NCI-H2196 treated with DMSO at 0.1 percent for 48 hours (cell line): ENCODE measurements at regions not wholly inside any gene's neighbourhood (a gene's known extent, or its start where the extent isn't known, plus 50 kb on each side); places are given as distances from the start of the nearest gene placed in this dataset.

Experiments used
- DNase-seq: peaks from one replicate; lab custom pipeline; 2025; ENCODE audit not compliant: unreplicated experiment; lab: John Stamatoyannopoulos, UW

DNA sequence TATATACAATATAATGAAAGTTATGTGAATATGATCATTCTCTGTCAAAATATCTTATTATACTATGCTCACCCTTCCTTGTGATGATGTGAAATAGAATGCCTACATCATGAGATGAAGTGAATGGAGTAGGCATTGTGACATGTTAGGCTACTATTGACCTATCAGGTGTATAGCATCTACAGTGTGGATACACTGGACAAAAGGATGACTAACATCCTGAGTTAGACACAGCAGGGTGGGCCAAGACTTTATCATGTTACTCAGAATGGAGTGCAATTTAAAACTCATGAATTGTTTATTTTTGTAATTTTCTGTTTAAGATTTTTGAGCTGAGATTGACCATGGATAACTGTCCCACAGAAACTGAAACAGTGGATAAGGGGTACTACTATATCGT lies 53.4 kb upstream of the NAV3 start:
- no peak for DNase-seq

DNA sequence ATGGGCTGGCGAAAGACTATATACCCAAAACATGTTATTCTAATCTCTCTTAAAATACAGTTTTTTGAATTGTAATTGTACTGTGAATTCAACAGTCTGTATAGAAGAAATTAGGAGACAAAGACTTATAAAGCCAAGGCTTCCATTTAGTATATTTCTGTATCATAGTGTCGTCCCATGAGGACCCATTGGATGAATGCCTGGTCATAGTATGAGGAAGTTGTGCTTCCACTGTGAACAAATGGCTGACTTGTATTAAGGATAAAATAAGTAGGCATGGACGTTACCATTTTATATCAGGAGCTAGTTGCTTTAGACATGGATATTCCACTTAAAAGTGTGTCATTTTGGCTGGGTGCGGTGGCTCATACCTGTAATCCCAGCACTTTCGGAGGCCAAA lies 55.9 kb upstream of the NAV3 start:
- no peak for DNase-seq

DNA sequence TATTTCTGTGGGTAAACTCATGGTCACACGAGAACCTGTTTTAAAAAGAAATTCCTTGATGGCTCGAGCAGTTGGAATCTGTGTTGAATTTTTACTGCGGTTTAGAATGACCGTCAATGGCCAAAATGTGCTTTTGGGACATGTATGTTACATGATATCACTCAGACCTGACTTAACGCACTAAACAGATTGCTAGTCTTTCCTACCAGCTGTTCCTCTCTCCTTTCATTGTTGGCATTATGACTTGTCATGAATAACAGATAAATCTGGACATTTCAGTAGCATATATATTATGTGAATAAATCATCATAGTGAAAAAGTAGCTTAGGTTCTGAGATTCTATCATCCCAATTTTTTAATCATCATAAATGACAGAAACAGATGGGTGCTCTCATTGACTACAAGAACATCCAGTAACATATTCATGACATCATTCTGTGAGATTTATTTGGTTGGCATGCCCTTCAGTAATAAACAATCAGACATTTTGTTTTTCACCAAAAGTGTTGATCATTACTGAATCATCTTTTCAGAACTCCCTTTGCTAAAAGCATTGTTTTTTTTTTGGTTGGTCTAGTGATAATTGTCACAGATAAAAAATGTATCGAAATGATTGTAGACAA lies 57.9 kb upstream of the NAV3 start:
- DNase-seq, result no peak

DNA sequence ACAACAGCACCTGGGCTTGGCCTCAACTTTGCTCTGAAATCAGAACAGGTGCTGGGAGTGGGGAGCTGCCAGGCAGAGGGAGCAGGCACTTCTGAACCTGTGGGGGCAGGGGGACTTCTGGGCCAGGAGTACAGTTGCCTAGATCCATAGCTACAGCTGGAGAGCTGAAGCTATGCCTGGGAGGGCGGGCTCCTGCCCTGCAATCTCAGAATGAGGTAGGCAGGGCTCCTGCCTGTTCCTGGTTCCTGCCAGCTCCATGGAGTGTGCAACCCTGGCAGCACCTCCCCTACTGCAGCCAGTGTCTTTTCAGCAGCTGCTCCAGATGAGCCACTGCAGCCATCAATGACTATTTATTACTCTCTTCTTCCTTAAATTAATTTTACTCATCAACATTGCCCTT lies 62.1 kb upstream of the NAV3 start:
- no peak for DNase-seq

DNA sequence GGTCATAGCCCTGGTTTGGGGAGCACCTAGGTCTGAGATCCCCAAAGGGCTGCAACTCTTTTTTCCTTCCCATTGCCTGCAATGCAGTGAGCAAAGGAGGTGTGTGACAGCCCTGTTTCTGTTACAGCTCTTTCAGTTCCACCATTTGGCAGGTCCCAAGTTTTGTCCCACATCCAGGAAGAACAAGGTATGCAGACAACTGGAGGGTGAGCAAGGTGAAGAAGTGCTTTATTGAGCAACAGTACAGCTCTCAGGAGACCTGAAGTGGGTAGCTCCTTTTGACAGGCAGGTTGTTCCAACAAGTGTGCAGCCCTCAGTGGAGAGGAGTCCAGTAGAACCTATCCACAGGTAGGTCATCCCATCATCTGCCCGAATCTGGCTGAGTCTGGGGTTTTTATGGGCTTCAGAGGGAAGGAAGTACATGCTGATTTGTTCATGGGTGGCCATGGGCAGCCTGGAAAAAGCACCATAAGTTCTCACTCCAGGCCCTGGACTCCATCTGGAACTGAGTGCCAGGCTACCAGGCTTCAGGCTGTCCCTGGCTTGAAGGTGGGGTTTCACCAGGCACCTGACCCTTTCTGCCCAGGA lies 62.8 kb upstream of the NAV3 start:
- no peak for DNase-seq

DNA sequence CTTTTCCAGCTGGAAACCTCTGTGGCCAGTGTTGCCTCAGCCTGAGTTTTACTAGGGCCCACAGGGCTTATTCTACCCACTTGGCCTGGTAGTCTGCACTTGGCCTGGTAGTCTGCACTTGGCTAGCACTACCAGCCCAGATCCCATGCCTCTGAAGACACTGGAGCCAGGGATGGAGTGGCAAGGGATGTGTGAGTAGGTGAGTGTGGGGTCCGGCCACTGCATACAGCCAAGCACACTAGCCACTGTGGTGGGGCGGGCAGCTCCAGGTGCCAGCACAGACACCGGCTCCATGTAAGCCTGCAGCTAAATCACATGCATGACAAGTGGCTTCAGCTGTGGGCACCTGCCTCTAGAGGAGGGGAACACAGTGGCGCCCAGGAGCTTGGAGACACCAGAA lies 63.4 kb upstream of the NAV3 start:
- DNase-seq, result no peak

DNA sequence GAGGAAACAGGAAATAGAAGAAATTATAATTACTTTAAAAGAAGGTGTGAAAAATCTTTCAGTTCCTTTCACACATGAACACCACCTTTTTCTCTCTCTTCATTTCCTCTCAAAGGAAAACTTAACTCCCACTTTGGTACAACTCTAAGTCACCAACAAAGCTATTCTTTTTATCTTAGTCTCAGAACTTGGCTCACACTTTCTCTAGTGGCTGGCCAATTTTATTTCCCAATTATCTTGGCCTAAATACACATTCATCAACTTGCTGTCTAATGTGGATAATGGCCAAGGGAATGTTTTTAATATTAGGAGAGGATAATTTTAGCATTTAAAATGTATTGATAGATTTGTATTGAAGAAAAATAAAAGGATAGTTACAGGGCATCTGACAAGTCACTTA lies 64.5 kb upstream of the NAV3 start:
- DNase-seq, result no peak

DNA sequence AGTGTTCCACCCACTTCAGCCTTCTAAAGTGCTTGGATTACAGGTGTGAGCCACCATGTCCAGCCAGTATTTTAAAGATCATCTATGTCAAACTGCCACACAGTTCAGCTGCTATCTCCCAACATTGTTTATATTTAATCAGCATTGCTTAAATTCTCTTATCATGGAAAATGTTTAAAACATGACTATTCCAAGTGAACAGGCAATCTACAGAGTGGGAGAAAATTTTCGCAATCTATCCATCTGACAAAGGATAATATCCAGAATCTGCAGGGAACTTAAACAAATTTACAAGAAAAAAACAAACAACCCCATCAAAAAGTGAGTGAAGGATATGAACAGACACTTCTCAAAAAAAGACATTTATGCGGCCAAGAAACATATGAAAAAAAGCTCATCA lies 69.4 kb upstream of the NAV3 start:
- no peak for DNase-seq

DNA sequence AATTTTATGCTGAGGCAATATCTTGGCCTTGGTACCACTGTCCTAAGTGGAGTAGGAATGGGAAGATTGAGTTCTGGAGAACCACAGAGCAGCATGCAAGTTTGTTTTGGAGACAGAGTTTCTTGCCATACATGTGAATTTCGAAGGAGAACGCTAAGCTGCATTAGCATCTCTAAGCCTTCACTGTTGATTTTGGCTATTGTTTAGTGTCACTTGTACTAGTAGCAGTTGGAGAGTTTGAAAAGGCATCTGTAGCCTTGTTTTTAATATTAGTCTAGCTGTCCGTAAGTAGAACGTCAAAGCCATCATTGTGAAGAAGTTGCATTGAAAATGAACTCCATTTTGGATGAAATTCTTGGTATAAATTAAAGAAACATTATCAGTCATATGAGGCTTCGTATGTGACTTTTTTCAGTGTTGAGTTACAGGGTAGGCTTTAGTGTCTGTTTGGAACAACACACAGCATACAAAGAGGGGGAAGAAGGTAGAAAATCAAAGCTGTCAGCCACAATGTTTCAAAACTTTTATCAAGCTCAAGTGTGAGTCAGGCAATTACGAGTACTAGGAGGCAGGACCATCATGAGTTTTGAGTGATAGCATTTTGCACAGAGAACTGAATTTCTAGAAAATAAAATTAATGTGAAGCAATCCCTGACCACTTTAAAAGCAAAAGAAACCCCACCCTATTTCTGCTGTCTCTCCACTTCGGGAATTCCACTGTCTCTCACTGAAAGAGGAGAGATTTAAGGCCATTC lies 70.2 kb upstream of the NAV3 start:
- no peak for DNase-seq

DNA sequence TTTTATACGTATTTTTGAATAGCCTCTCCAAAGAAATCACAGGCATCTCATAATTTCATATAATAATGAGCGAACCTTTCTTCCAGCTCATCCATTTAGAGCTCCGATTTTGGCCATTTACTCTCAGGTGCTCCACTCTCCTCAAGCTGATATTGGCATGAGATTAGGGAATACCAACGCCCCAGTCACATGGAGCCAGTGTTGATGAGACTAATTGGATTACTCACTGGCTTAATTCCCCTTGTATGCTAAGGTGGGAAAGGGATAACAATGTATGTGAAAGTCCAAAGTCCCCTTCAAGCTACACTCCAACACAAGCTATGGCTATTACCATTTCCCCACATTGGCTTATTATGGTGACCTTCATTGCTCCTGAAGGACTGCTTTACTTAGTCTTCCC lies 76.6 kb upstream of the NAV3 start:
- DNase-seq, result no peak

DNA sequence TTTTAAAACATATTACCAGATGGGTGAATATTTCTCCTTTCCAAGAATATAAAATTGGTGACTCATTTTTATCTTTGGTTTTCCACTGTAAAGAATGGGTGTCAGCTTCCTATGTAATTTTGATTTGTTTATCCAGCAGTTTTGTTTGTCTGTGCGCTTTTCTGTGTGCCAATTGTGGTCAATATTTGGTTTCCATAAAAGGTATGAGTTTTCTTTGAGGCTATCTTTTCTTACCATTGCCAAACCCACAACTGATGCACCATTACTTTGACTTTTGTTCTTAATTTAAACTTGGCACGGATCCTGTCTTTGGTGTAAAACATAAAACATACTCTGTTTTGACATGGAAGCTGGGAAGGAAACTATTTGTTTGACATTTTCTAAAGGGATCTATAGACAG lies 78.8 kb upstream of the NAV3 start:
- DNase-seq, result peak; percentile 52

DNA sequence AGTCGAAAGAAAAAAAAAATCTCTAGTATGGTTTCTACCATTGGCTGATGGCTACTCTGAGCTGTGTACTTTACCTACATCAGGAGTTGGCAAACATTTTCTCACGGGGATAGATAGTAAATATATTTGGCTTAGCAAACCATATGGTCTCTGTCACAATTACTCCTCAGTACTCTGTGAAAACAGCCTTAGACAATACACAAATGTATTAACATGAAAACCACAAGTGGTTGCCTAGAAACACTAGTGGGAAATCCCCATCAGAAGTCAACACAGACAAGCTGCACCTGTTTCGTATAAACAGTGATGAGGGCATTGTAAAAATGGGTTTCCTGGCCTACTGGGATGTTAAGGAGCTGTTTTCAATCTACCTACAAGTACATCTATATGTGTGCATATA lies 84.6 kb upstream of the NAV3 start:
- peak; percentile 82 for DNase-seq

DNA sequence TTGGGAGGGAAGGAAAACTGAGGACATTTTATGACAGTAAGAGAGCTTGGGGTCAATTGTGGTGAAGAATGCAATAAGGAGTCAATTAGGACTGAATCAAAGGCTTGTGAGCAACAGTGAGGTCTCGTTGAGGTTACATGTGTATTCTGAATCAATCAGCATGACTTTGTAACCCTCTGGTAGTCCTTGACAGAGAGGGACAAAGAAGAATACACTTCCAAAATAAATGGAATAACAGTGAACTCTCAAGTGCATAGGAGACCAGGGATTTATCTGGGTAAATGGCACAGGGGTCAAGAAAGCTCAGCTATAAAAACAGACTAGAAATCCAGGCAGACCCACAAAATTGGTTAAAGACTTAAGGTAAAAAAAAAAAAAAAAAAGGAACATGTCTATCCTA lies 85.1 kb upstream of the NAV3 start:
- DNase-seq, result no peak

DNA sequence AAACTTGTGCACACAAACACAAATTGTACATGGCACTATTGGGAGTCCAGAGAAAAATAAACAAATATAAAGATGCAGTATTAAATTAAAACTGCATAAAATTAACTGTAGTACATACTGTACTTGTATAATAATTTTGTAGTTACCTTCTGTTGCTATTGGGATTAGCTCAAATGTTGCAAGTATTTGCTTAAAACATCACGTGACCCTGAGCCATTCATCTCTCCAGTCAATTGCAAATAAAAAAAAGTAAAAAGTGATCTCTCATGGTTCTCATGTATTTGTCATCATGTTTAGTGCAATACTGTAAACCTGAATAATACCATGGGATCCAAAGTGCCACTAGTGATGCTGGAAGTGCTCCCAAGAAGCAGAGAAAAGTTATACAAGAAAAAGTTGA lies 88.1 kb upstream of the NAV3 start:
- no peak for DNase-seq

DNA sequence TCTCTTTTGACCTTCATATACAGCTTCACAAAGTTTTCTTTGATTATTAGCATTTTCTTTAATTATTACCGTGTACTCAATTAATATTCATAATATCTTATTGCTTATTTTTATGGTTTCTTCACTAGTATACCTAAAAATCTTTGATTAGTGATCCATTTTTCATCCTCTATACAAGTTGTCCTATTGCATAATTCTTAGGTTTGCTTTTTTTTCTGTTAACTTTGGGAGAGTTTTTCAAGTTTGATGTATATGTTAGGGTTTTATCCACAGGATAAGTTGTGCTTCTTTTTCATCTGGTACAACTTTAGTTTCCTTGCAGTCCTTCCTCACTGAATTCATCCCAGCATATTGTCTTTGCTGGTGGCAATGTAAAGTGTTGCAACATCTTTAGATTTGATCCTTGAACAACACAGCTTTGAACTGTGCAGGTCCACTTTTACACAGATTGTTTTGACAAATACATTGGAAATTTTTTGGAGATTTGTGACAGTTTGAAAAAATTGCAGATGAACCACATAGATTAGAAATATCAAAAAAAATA lies 88.6 kb upstream of the NAV3 start:
- no peak for DNase-seq

DNA sequence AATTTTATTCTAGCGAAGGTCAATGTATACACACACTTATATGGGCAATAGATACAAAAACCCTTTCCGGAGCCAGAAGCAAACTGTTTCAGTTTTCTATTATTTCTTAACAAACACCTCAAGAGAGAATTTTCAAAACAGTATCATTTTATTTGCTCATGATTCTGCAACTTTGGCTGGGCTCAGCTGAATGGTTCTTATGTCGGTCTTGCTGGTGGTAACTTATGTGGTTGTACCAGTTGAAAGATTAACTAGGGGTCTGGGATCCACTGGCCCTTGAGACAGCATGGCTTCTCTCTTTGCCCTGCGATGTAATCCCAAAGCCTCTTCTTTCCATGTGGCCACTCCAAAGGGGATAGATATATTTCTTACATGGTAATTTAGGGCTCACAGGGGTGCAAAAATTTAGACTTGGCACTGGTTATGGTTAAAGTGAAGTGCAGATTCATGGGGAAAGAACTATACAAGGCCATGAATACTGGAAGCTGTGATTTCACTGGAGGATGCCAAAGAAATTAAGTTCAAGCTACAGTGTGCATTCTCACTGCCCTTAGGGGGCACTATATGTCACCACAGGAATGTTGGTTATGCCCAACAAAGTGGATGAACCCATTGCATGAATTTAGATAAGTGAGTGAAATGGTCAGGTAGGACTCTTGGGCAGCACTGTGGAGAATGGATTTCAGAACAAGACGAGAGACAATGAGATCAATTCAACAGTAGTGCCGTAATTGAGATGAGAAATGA lies 94.3 kb upstream of the NAV3 start:
- no peak for DNase-seq

DNA sequence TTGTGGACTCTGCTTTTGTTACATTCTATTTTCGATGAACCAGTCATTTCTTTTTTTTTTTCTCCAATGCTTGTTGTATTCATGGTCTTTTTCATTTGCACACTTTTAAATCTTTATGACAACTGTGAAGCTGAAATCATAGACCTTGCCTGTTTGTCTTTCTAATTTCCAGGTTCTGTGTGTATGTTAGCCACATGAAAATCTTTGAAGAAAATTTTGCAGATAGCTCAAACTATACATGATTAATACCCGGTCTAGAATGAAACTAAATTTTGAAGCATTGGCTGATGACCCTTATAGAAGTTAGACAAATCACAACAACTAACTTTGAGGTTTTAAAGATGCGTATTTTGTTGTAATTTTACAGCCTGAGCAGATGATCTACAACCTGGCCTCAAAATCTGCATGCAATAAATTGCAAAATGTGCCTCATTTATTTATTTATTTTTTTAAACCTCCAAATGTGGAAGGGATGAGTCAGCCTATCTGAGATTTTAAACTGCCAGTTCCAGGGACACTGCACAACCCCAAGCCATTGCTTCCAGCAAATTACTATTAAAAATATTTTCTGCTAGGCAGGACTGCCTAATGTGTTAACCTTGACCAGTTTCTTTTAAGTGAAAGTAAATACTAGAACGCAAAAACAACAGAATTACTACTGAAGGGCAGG lies 96.3 kb upstream of the NAV3 start:
- no peak for DNase-seq

DNA sequence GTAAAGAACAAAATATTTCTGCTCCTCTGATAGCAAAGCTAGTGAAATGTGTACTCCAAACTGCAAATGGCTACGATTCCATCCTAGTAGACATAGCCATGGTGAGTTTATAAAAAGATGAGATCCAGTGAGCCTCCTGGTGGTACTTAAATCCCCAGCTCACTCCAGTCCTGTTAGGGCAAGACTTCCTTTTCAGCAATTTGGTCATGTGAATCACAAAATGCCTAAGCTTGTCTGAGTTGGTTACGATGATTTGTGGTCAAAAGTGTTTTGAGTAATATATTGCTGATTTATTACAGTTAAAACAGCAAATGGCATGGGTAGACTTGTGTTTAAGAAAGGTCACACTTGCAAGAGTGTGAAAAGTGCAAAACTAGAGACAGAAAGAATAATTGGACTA lies 102.7 kb upstream of the NAV3 start:
- DNase-seq, result no peak

DNA sequence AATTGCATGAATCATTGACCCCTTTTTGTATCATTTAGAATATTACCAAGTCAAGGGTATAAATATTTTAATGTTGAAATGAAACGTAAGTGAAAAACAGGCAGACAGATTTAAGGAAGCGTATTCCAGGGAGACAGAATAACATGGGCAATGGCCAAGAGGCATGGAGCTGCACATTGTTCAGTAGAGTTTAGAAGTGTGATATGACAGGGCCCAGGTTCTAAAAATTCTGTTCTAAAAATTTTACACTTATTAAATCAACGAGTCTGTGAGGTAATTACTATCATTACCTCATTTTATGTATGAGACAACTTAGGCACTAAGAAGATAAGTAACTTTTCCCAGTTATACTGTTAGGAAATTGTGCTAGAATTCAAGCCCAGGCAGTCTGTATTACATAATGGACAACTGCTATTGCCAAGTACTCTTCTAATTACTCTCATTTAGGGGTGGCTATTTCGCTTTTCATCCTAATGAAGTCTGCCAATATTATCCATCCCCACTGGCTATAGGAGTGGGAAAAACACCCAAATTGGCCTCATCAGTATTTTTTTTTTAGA lies 103.2 kb upstream of the NAV3 start:
- no peak for DNase-seq

DNA sequence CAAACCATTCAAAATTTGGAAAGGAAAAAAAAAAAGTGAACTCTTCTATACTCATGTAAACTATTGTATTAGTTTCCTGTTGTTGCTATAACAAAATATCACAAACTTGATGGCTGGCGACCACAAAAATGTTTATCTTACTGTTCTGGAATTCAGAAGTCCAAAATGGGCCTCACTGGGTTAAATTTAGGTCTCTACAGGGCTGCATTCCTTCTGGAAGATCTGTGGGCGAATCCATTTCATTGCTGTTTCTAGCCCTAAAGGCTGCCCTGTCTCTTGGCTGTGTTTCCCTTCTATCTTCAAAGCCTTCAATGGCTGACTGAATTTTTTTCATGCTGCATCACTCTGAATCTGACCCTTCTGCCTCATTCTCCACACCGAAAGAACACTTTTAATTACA lies 105.1 kb upstream of the NAV3 start:
- DNase-seq, result no peak
